ENCODE measurements at regions not wholly inside any gene's neighbourhood (a gene's known extent, or its start where the extent isn't known, plus 50 kb on each side); places are given as distances from the start of the nearest gene placed in this dataset.

GRCh38 chr2:18750672-18751554, 161.5 kb upstream of the NT5C1B start:
- H3K27me3 ChIP-seq (ENCODE audit: control insufficient read depth, extremely low read depth, insufficient read depth, low read length): no peaks in the 10 kb centered on the region
- H3K4me3 ChIP-seq (ENCODE audit: control insufficient read depth in 2 of 3, extremely low read depth in 1 of 3, insufficient read depth in 2 of 3, low read depth in 1 of 3, low read length in 3 of 3): no peak overlapping the region
- no peaks in the 10 kb centered on the region for H4K20me1 ChIP-seq (ENCODE audit: control insufficient read depth, extremely low read depth, insufficient read depth, low read length)
- peak overlapping the region; percentile 18 for H2AFZ ChIP-seq (ENCODE audit: control insufficient read depth, low read length)
- H3K9ac ChIP-seq (ENCODE audit: control insufficient read depth, extremely low read depth, insufficient read depth, low read length): no peak overlapping the region
- H3K4me1 ChIP-seq (ENCODE audit: control insufficient read depth, extremely low read depth, insufficient read depth, low read length): no peaks in the 10 kb centered on the region
- no peak for TF ChIP-seq EZH2 (IDR thresholded peaks at IDR 0.05; ENCODE audit: low read length)
- TF ChIP-seq, protein P1, sequence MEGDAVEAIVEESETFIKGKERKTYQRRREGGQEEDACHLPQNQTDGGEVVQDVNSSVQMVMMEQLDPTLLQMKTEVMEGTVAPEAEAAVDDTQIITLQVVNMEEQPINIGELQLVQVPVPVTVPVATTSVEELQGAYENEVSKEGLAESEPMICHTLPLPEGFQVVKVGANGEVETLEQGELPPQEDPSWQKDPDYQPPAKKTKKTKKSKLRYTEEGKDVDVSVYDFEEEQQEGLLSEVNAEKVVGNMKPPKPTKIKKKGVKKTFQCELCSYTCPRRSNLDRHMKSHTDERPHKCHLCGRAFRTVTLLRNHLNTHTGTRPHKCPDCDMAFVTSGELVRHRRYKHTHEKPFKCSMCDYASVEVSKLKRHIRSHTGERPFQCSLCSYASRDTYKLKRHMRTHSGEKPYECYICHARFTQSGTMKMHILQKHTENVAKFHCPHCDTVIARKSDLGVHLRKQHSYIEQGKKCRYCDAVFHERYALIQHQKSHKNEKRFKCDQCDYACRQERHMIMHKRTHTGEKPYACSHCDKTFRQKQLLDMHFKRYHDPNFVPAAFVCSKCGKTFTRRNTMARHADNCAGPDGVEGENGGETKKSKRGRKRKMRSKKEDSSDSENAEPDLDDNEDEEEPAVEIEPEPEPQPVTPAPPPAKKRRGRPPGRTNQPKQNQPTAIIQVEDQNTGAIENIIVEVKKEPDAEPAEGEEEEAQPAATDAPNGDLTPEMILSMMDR (optimal IDR thresholded peaks at IDR 0.05 in 1 of 3, IDR thresholded peaks at IDR 0.05 in 1 of 3, conservative IDR thresholded peaks at IDR 0.05 in 1 of 3; ENCODE audit: extremely low read depth in 1 of 3, insufficient read depth in 2 of 3, low read length in 3 of 3): no peak
- dilution Hi-C loops (cut with MboI; ENCODE audit: extremely low pct_ligation_motif_present, low sequenced_read_pairs): no loop called here
- H3K27ac ChIP-seq (ENCODE audit: control insufficient read depth, insufficient read depth, low read length): no peak overlapping the region
- H3K9me1 ChIP-seq (ENCODE audit: control insufficient read depth, extremely low read depth, insufficient read depth, low read length): no peaks in the 10 kb centered on the region
- H3K36me3 ChIP-seq (ENCODE audit: control insufficient read depth in 2 of 2, extremely low read depth in 1 of 2, insufficient read depth in 2 of 2, low read length in 2 of 2): no peaks in the 10 kb centered on the region
- no peak overlapping the region for H3K4me2 ChIP-seq (ENCODE audit: control insufficient read depth, extremely low read depth, insufficient read depth, low read depth, low read length)
- no peaks in the 10 kb centered on the region for H3K9me3 ChIP-seq (ENCODE audit: control insufficient read depth, low read depth, low read length)
- H3K79me2 ChIP-seq (ENCODE audit: control insufficient read depth, insufficient read depth, low read length): no peaks in the 10 kb centered on the region
- peak; percentile 44 for FAIRE-seq
- no peak for DNase-seq (ENCODE audit: low read depth, low spot score)

DNA sequence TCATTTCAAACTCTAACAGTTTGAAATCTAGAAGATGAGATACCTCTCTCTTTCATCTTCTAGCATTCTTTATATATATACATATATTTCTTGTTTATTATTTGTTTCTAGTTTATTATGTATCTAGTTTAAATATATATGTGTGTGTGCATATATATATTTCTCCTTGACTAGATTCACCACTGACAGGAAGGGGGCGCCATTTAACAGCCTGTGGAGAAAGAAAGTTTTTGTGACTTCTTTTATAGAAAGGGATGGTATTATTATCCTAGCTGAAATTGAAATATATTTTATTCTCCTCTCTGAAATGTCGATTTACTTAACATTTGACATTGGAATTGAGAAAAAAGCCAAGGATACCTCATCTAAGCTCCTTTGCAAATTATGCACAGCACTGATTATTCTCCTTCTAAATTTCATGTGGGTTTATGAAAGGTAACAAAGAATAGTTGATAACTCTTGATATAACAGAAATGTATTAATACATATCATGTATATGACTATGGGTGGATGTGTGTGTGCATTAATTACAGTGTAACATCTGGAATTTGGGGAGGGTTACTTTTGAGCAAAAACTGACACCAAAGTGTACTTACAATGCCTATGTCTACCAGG, 160.7 kb upstream of the NT5C1B start:
- Histone ChIP-seq H3K9me3 (ENCODE audit: control insufficient read depth, low read depth, low read length) (no peaks in the 10 kb centered on the region), H3K36me3 (ENCODE audit: control insufficient read depth in 2 of 2, extremely low read depth in 1 of 2, insufficient read depth in 2 of 2, low read length in 2 of 2) (no peaks in the 10 kb centered on the region), H3K4me1 (ENCODE audit: control insufficient read depth, extremely low read depth, insufficient read depth, low read length) (no peaks in the 10 kb centered on the region), H3K79me2 (ENCODE audit: control insufficient read depth, insufficient read depth, low read length) (no peaks in the 10 kb centered on the region), H2AFZ (ENCODE audit: control insufficient read depth, low read length) (no peak overlapping the region), H3K4me3 (ENCODE audit: control insufficient read depth in 2 of 3, extremely low read depth in 1 of 3, insufficient read depth in 2 of 3, low read depth in 1 of 3, low read length in 3 of 3) (no peak overlapping the region), H3K9ac (ENCODE audit: control insufficient read depth, extremely low read depth, insufficient read depth, low read length) (no peak overlapping the region), H3K27me3 (ENCODE audit: control insufficient read depth, extremely low read depth, insufficient read depth, low read length) (no peaks in the 10 kb centered on the region), H4K20me1 (ENCODE audit: control insufficient read depth, extremely low read depth, insufficient read depth, low read length) (no peaks in the 10 kb centered on the region), H3K9me1 (ENCODE audit: control insufficient read depth, extremely low read depth, insufficient read depth, low read length) (no peaks in the 10 kb centered on the region), H3K27ac (ENCODE audit: control insufficient read depth, insufficient read depth, low read length) (no peak overlapping the region), H3K4me2 (ENCODE audit: control insufficient read depth, extremely low read depth, insufficient read depth, low read depth, low read length) (no peak overlapping the region)
- dilution Hi-C loops (cut with MboI; ENCODE audit: extremely low pct_ligation_motif_present, low sequenced_read_pairs): no loop called here
- no peak for TF ChIP-seq EZH2 (IDR thresholded peaks at IDR 0.05; ENCODE audit: low read length)
- TF ChIP-seq, protein P1 (optimal IDR thresholded peaks at IDR 0.05 in 1 of 3, IDR thresholded peaks at IDR 0.05 in 1 of 3, conservative IDR thresholded peaks at IDR 0.05 in 1 of 3; ENCODE audit: extremely low read depth in 1 of 3, insufficient read depth in 2 of 3, low read length in 3 of 3): peak in 2 of 3 experiments; percentile 39 to 40
- FAIRE-seq (no peak), DNase-seq (ENCODE audit: low read depth, low spot score) (no peak)

Data from keratinocyte (primary cell).